H1 (cell line): ENCODE measurements at regions not wholly inside any gene's neighbourhood (a gene's known extent, or its start where the extent isn't known, plus 50 kb on each side); places are given as distances from the start of the nearest gene placed in this dataset.

Experiments used
- CHD7 ChIP-seq: fragments of 300-600 bp; sonication (generic); IDR thresholded peaks from 2 replicates; pipeline ENCODE4 v1.7.1; 2012; ENCODE audit warnings: low read length, moderate library complexity, mild to moderate bottlenecking, inconsistent platforms; ENCODE audit not compliant: insufficient replicate concordance
- CREB1 ChIP-seq: IDR thresholded peaks from 2 replicates; pipeline ENCODE4 v1.6.1; 2012; ENCODE audit warnings: inconsistent platforms
- EP300 ChIP-seq, 2 experiments: IDR thresholded peaks; 1 replicate in 1 of 2; 2 replicates in 1 of 2; pipeline ENCODE4 v1.6.1; 2011 to 2012; ENCODE audit warnings: low read depth in 2 of 2, low read length in 2 of 2, mild to moderate bottlenecking in 2 of 2, borderline replicate concordance in 1 of 2, inconsistent platforms in 1 of 2, moderate library complexity in 1 of 2
- FOSL1 ChIP-seq: IDR thresholded peaks from 2 replicates; pipeline ENCODE4 v1.6.1; 2011; ENCODE audit warnings: mild to moderate bottlenecking, low read depth, low read length, moderate library complexity; ENCODE audit not compliant: insufficient read depth
- GABPA ChIP-seq: IDR thresholded peaks from 2 replicates; pipeline ENCODE4 v1.6.1; 2011; ENCODE audit warnings: mild to moderate bottlenecking, low read length, moderate library complexity, borderline replicate concordance; ENCODE audit not compliant: insufficient read depth
- KDM5A ChIP-seq: fragments of 200-600 bp; IDR thresholded peaks from 2 replicates; pipeline ENCODE4 v1.7.1; 2012; ENCODE audit warnings: mild to moderate bottlenecking, low read length, inconsistent platforms, mixed read lengths
- MAFK ChIP-seq: IDR thresholded peaks from 2 replicates; pipeline ENCODE4 v1.6.1; 2012; ENCODE audit warnings: low read depth, mild to moderate bottlenecking, improper control_type of control experiment, low read length
- NANOG ChIP-seq: IDR thresholded peaks from 2 replicates; pipeline ENCODE4 v1.6.1; 2011; ENCODE audit warnings: low read length, low read depth, mild to moderate bottlenecking, inconsistent platforms; ENCODE audit not compliant: insufficient read depth, poor library complexity, severe bottlenecking
- POU5F1 ChIP-seq: IDR thresholded peaks from 2 replicates; pipeline ENCODE4 v1.6.1; 2011; ENCODE audit warnings: low read depth, mild to moderate bottlenecking, low read length, moderate library complexity
- RFX5 ChIP-seq: IDR thresholded peaks from 2 replicates; pipeline ENCODE4 v1.6.1; 2011; ENCODE audit warnings: low read depth, low read length, improper control_type of control experiment, borderline replicate concordance
- RXRA ChIP-seq: IDR thresholded peaks from 2 replicates; pipeline ENCODE4 v1.6.1; 2011; ENCODE audit warnings: low read depth, mild to moderate bottlenecking, low read length, moderate library complexity; ENCODE audit not compliant: insufficient read depth
- TAF1 ChIP-seq: IDR thresholded peaks from 2 replicates; pipeline ENCODE4 v1.6.1; 2011; ENCODE audit warnings: mild to moderate bottlenecking, low read depth, low read length
- YY1 ChIP-seq: IDR thresholded peaks from 2 replicates; pipeline ENCODE4 v1.6.1; 2011; ENCODE audit warnings: low read depth, mild to moderate bottlenecking, low read length

- TF ChIP-seq CHD7 (no peak), RFX5 (no peak), POU5F1 (no peak), FOSL1 (no peak), EP300 (IDR thresholded peaks at IDR 0.05; ENCODE audit: borderline replicate concordance in 1 of 2, low read depth in 2 of 2, low read length in 2 of 2) (no peak), KDM5A (no peak), TAF1 (no peak), CREB1 (no peak), NANOG (no peak), RXRA (no peak), MAFK (no peak), GABPA (no peak), YY1 (no peak)
Measured at GRCh38 chr14:49497267-49497666, 88.9 kb downstream of the RPS29 start (continued).
